ENCODE measurements at regions not wholly inside any gene's neighbourhood (a gene's known extent, or its start where the extent isn't known, plus 50 kb on each side); places are given as distances from the start of the nearest gene placed in this dataset.
"Not testable (repeated sequence)": the region's sequence is repeated elsewhere in the genome, so short reads cannot be mapped to it uniquely, and the experiment has no call there.

GRCh38 chrX:65451663-65452062, 82.9 kb downstream of the LAS1L start:
- H3K27me3 ChIP-seq (ENCODE audit: control insufficient read depth, insufficient read depth, low read length) = no peaks in the 10 kb centered on the region
- no peak overlapping the region for H3K4me3 ChIP-seq (ENCODE audit: low read depth, low read length)
- no peaks in the 10 kb centered on the region for H3K36me3 ChIP-seq (ENCODE audit: control insufficient read depth, insufficient read depth, low read length)
- no peaks in the 10 kb centered on the region for H3K9me3 ChIP-seq (ENCODE audit: control insufficient read depth, insufficient read depth, low read length)
- no peaks in the 10 kb centered on the region for H3K4me1 ChIP-seq (ENCODE audit: control insufficient read depth, insufficient read depth, low read length)
- H3K9ac ChIP-seq (ENCODE audit: low read depth, low read length) = no peak overlapping the region

GRCh38 chrX:65420154-65420553, 114.4 kb downstream of the LAS1L start:
- Histone ChIP-seq H3K9me3 (ENCODE audit: control insufficient read depth, insufficient read depth, low read length) (no peaks in the 10 kb centered on the region), H3K36me3 (ENCODE audit: control insufficient read depth, insufficient read depth, low read length) (no peaks in the 10 kb centered on the region), H3K4me1 (ENCODE audit: control insufficient read depth, insufficient read depth, low read length) (no peaks in the 10 kb centered on the region), H3K4me3 (ENCODE audit: low read depth, low read length) (no peak overlapping the region), H3K27me3 (ENCODE audit: control insufficient read depth, insufficient read depth, low read length) (no peaks in the 10 kb centered on the region), H3K9ac (ENCODE audit: low read depth, low read length) (no peak overlapping the region)

GRCh38 chrX:65407662-65408061, 126.9 kb downstream of the LAS1L start:
- H3K36me3 ChIP-seq (ENCODE audit: control insufficient read depth, insufficient read depth, low read length); H3K4me1 ChIP-seq (ENCODE audit: control insufficient read depth, insufficient read depth, low read length); H3K27me3 ChIP-seq (ENCODE audit: control insufficient read depth, insufficient read depth, low read length); H3K9ac ChIP-seq (ENCODE audit: low read depth, low read length); H3K9me3 ChIP-seq (ENCODE audit: control insufficient read depth, insufficient read depth, low read length): not testable (repeated sequence)
- peak overlapping the region; percentile 35 for H3K4me3 ChIP-seq (ENCODE audit: low read depth, low read length)

- Histone ChIP-seq H3K27me3 (ENCODE audit: control insufficient read depth, insufficient read depth, low read length) (peaks cover 9% of the 10 kb centered on the region), H3K9ac (ENCODE audit: low read depth, low read length) (no peak overlapping the region), H3K4me1 (ENCODE audit: control insufficient read depth, insufficient read depth, low read length) (no peaks in the 10 kb centered on the region), H3K4me3 (ENCODE audit: low read depth, low read length) (peak overlapping the region; percentile 35), H3K9me3 (ENCODE audit: control insufficient read depth, insufficient read depth, low read length) (no peaks in the 10 kb centered on the region), H3K36me3 (ENCODE audit: control insufficient read depth, insufficient read depth, low read length) (no peaks in the 10 kb centered on the region)
Measured at GRCh38 chrX:65407157-65407626, 127.4 kb downstream of the LAS1L start.

GRCh38 chrX:65406532-65406931, 128.1 kb downstream of the LAS1L start:
- Histone ChIP-seq H3K4me1 (ENCODE audit: control insufficient read depth, insufficient read depth, low read length) (no peaks in the 10 kb centered on the region), H3K4me3 (ENCODE audit: low read depth, low read length) (peak overlapping the region; percentile 18), H3K9ac (ENCODE audit: low read depth, low read length) (no peak overlapping the region), H3K9me3 (ENCODE audit: control insufficient read depth, insufficient read depth, low read length) (no peaks in the 10 kb centered on the region), H3K36me3 (ENCODE audit: control insufficient read depth, insufficient read depth, low read length) (no peaks in the 10 kb centered on the region), H3K27me3 (ENCODE audit: control insufficient read depth, insufficient read depth, low read length) (peaks cover 9% of the 10 kb centered on the region)

- no peaks in the 10 kb centered on the region for H3K4me1 ChIP-seq (ENCODE audit: control insufficient read depth, insufficient read depth, low read length)
- H3K27me3 ChIP-seq (ENCODE audit: control insufficient read depth, insufficient read depth, low read length) = no peaks in the 10 kb centered on the region
- no peak overlapping the region for H3K4me3 ChIP-seq (ENCODE audit: low read depth, low read length)
- H3K9ac ChIP-seq (ENCODE audit: low read depth, low read length) = no peak overlapping the region
- H3K36me3 ChIP-seq (ENCODE audit: control insufficient read depth, insufficient read depth, low read length) = no peaks in the 10 kb centered on the region
- peaks cover 5% of the 10 kb centered on the region for H3K9me3 ChIP-seq (ENCODE audit: control insufficient read depth, insufficient read depth, low read length)
Measured at GRCh38 chrX:65392284-65392683, 142.3 kb downstream of the LAS1L start.

GRCh38 chrX:65389120-65389519, 145.5 kb downstream of the LAS1L start:
- H3K9ac ChIP-seq (ENCODE audit: low read depth, low read length); H3K9me3 ChIP-seq (ENCODE audit: control insufficient read depth, insufficient read depth, low read length); H3K36me3 ChIP-seq (ENCODE audit: control insufficient read depth, insufficient read depth, low read length); H3K4me3 ChIP-seq (ENCODE audit: low read depth, low read length); H3K4me1 ChIP-seq (ENCODE audit: control insufficient read depth, insufficient read depth, low read length); H3K27me3 ChIP-seq (ENCODE audit: control insufficient read depth, insufficient read depth, low read length): not testable (repeated sequence)
